GM18519 (cell line): ENCODE measurements at regions not wholly inside any gene's neighbourhood (a gene's known extent, or its start where the extent isn't known, plus 50 kb on each side); places are given as distances from the start of the nearest gene placed in this dataset.

ENCODE experiments used
- ATAC-seq: cut with Tn5 transposase; IDR thresholded peaks from one replicate; pipeline ENCODE4 v1.9.1; 2021; ENCODE audit warnings: mild to moderate bottlenecking, moderate library complexity; ENCODE audit not compliant: unreplicated experiment, low FRiP score

GRCh38 chr5:128870923-128871322 lies 94.4 kb upstream of the SLC27A6 start:
- no peak for ATAC-seq

DNA sequence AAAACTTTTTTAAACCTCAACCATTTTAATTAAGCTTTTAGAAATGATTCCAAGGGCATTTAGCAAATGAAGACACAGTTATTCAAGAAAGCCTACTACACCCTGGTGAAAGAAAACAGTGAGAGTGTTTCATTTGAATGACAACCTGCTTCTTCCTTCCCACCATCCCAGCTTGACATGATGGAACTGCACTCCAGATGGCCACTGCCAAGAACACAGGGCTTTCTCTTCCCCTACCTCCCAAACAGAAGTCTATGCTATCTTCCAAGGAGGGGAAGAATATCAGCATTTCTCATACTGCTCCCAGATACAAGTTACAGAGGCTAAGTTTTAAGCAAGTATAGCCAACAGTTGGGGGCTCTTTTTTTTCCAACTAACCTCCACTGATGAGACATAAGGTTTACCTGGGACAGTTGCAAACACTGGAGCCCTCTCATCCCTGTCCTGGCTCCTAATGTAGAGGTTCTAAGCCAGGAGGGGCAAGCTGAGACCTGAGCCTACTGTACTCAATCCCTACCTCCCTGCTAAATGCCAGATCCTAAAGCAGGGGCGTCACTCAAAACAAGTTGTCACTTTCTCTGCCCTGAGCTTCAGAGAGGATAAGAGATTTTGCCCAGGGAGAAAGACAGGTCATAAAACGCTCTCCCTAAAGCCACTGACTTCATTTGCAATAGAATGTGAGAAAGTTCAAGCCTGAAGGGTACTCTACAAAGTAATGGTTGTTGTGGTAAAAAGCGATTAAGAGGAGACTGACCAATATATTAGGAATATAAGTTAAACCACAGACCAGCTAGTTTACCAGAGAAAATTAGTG lies 88.5 kb upstream of the SLC27A6 start:
- ATAC-seq, result no peak

- no peak for ATAC-seq
Measured at GRCh38 chr5:128877476-128877875, 87.8 kb upstream of the SLC27A6 start.

GRCh38 chr5:128881502-128882018 lies 83.7 kb upstream of the SLC27A6 start:
- ATAC-seq, result no peak

DNA sequence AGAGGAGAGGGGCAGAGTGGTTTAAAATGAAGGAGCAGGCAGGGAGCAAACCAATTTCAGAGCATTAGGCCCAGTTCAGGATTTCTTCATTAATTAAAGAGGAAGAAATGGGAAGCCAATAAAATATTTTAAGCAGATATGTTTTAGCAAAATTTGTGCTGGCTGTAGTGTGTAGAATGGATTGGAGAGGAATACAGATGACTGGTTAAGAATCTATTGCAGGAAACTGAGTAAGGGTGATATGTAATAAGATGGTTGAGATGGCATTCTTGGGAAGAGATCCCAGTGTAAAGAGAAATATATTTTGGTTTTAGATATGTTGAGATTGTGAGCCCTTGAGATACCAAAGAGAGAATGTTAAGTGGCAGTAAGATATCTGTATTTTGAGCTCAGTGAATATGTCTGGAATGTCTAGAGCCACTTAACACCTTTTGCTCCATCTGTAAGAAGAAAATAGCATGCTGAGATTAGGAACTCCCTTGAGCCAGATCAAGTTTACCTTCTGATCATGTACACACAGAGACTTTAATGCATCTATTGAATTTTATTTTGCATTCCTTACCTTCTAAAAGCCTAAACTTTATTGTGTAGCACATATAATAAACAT lies 79.5 kb upstream of the SLC27A6 start:
- ATAC-seq, result no peak

- ATAC-seq, result no peak
Measured at GRCh38 chr5:128895122-128895521, 70.2 kb upstream of the SLC27A6 start.

DNA sequence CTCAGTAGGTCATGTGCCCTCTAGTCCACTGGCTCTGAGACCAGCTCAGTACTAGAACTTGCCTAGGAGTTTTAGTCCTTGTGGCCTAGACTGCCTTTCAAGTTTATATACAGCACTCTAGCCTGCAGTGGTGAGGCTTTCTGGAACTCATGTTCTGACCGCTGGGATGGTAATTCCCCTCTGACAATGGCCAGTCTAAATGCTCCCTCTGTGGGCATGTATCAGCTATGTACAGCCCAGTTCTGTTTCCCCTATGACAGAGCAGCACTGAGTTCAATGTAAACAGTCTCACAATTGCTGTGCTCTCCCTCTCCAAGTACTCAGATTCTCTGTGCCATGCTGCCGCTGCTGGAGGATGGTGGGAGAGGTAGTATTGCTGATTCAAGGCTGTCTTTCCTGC lies 68.6 kb upstream of the SLC27A6 start:
- no peak for ATAC-seq

DNA sequence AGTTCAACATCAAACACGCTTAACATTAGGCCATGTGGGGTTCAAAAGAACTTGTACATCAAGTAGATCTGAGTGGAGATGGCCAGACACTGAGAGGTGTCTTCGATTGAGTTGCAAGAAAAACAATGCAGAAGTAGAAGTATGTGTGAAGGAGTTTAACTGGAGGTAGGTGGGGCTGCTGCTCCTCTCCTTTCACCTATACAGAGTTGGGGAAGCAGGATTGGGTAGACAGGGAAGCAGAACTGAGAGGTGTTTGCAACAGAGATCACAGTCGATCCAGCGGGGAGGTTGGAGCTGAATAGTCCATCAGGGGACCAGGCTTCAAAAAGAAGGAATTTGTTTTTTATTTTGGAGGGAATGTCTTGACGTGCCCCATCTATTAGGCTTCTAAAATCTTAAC lies 61.7 kb upstream of the SLC27A6 start:
- no peak for ATAC-seq

- ATAC-seq, result peak; percentile 18
Measured at GRCh38 chr5:128904805-128905567, 60.3 kb upstream of the SLC27A6 start.

GRCh38 chr5:128905568-128906110 lies 59.6 kb upstream of the SLC27A6 start:
- peak; percentile 96 for ATAC-seq

- peak; percentile 86 for ATAC-seq
Measured at GRCh38 chr5:128913551-128913950, 51.7 kb upstream of the SLC27A6 start.
